8988T (cell line): ENCODE measurements at regions not wholly inside any gene's neighbourhood (a gene's known extent, or its start where the extent isn't known, plus 50 kb on each side); places are given as distances from the start of the nearest gene placed in this dataset.
"Not testable (repeated sequence)": the region's sequence is repeated elsewhere in the genome, so short reads cannot be mapped to it uniquely, and the experiment has no call there.

Experiments used
- DNase-seq: peaks from one replicate; pipeline ENCODE4 v3.0.0; 2011

- DNase-seq: no peak
Measured at GRCh38 chr4:18689308-18690115, 668.0 kb upstream of the LCORL start.

- not testable (repeated sequence) for DNase-seq
Measured at GRCh38 chr4:18688351-18688750, 666.8 kb upstream of the LCORL start.

GRCh38 chr4:18686338-18687037, 664.9 kb upstream of the LCORL start:
- no peak for DNase-seq

DNA sequence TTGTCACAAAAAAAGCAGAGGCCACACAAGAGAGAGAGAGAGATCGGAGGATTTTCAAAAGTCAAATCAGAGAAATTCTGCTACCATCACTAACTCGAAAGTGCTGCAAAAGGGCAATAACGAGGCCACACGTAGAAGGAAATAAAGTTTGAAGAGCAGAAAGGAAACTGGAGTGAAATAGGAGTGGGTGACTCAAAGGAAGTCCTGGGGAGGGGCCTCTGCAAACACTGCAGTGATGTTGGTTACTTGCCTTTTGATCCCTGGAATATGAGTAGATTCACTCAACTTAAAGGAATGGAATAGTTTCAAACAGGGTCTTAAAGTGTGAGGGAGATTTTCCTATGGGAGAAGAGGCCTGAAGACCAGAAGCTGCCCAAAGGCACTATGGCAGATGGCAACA, 663.4 kb upstream of the LCORL start:
- no peak for DNase-seq

DNA sequence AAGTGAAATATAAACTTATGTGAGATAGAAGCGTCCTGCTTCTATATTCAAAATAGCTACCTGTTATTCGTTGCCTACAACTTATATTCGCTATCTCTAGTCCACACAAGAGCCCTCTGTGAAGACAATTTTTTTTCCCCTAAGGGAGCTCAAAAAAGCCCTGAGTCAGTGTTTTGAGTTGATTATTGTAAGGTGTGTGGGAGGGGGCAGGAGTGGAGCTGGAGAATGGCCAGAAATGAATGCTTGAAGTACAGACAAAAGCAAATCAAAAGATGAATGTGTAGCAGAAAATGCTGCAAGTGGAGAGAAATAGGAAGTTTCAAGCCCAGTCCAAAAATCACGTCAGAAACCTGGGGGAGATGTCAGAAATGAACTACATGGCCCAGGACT, 655.0 kb upstream of the LCORL start:
- no peak for DNase-seq

GRCh38 chr4:18675586-18676525, 654.3 kb upstream of the LCORL start:
- no peak for DNase-seq

- no peak for DNase-seq
Measured at GRCh38 chr4:18670034-18670433, 648.5 kb upstream of the LCORL start.

- DNase-seq: no peak
Measured at GRCh38 chr4:18669390-18669789, 647.8 kb upstream of the LCORL start.

GRCh38 chr4:18666322-18666721, 644.8 kb upstream of the LCORL start:
- no peak for DNase-seq

DNA sequence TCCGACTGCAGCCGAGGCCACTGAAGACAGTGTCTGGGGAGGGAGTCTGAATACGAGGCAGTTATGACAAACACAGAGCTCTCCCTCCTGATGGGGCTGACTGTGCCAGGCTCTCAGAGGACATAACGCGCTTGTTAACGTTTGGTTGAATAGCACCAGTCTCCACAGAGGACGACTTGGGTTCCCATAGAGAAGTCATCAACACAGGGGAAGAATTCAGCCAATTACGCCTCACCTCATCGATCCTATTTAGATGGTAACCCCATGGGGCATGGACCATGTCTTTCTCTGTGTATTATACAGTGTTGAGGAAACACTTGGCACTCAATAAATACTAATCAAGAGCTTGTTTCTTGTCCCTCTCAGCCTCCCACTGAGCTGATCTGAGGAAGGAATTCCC, 642.6 kb upstream of the LCORL start:
- DNase-seq: no peak

- DNase-seq: no peak
Measured at GRCh38 chr4:18645351-18645750, 623.8 kb upstream of the LCORL start.

DNA sequence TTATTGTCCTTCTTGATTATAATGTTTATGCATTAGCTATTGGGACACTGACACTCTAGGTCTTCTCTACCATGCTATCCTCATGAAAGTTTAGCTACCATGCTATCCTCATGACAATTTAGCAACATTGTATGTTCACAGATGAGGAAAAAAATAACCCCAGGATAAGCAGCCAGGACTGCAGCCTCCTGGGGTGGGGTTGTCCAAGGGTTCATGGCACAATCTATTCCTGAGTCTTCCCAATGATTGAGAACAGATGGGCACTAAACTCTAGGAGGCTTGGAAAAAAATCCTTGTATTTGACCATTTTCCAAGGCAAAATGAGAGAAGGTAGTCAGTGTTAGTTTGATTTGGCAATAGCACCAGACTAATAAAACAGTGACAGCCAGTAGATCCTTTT, 619.8 kb upstream of the LCORL start:
- DNase-seq: no peak

DNA sequence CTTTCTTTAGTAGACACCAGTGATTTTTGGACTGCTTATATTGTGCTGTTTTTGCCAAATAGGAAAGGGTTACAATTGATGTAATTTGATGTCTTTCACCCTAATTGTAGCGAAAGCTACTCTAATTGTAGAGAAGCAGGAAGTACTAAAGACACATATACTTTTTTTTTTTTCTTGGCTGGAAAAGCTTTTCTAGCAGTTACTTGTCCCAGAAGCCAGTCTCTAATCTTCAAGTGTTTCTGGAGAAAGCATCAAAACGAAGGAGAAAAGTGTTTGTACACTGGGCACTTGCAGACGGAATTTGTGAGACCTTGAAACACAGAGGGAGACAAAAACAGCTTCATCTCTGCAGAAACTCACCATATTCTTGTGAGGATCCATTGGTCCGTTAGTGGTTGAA, 616.5 kb upstream of the LCORL start:
- DNase-seq: no peak

GRCh38 chr4:18636001-18636585, 614.5 kb upstream of the LCORL start:
- no peak for DNase-seq

GRCh38 chr4:18635531-18635930, 614.0 kb upstream of the LCORL start:
- no peak for DNase-seq

DNA sequence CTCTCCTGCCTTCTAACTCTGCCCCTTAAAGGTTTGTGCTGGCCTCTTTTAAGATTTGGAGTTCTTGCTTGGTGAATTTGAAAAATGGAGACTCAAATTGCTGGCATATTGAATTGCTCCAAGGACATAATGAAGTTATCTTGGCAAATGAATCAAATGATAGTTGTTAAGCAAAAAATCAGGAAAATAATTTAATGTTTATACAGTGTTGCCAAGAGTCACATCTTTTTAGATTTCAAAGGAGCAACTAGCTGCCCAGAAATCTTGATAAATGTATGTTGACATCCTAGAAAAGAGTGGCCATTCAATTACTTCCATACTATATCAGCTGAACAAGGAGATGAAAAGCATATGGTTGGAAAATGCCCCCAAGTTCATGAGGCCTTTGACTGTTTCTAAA, 610.0 kb upstream of the LCORL start:
- no peak for DNase-seq

DNA sequence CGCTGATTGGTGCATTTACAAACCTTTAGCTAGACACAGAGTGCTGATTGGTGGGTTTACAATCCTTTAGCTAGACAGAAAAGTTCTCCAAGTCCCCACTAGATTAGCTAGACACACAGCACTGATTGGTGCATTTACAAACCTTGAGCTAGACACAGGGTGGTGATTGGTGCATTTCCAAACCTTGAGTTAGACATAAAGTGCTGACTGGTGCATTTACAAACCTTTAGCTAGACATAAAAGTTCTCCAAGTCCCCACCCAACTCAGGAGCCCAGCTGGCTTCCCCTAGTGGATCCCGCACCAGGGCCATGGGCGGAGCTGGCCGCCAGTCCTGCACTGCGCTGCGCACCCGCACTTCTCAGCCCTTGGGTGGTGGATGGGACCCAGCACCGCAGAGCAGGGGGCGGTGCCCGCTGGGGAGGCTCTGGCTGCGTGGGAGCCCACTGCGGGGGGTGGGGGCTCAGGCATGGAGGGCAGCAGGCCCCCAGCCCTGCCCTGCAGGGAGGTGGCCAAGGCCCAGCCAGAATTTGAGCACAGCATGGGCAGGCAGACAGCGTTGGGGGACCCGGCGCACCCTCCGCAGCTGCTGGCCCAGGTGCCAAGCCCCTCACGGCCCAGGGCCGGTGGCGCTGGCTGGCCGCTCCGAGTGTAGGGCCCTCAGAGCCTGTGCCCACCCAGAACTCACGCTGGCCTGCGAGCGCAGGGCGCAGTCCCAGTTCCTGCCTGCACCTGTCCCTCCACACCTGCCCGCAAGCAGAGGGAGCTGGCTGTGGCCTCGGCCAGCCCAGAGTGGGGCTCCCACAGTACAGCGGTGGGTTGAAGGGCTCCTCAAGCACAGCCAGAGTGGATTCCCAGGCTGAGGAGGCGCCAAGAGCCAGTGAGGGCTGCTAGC, 608.9 kb upstream of the LCORL start:
- DNase-seq: no peak

- DNase-seq: no peak
Measured at GRCh38 chr4:18627447-18628005, 606.0 kb upstream of the LCORL start.

DNA sequence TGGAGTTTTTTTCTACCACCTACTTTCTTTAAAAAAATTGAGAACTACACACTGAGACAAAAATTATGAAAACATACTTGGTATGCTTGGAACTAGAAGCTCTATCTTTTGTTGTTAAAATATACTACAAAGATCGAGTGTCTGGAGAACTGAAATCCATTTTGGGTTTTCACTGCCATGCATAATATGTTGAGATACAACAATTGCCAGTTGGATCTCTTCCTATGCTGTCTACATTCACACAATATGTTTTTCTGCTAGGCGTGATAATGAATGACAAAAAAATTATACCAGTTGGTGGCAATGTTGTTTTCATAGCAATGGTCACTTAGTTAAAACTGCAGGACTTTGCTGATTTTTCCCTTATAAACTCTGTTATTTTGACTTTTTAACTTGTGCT, 605.4 kb upstream of the LCORL start:
- no peak for DNase-seq

GRCh38 chr4:18626366-18626765, 604.8 kb upstream of the LCORL start:
- no peak for DNase-seq

- no peak for DNase-seq
Measured at GRCh38 chr4:18621186-18621585, 599.6 kb upstream of the LCORL start.

- DNase-seq: no peak
Measured at GRCh38 chr4:18616720-18617119, 595.2 kb upstream of the LCORL start.
